ENCODE measurements at regions not wholly inside any gene's neighbourhood (a gene's known extent, or its start where the extent isn't known, plus 50 kb on each side); places are given as distances from the start of the nearest gene placed in this dataset.
"Not testable (repeated sequence)": the region's sequence is repeated elsewhere in the genome, so short reads cannot be mapped to it uniquely, and the experiment has no call there.

- no peak for DNase-seq (ENCODE audit: low read depth in 2 of 2)
Measured at GRCh38 chrX:138018145-138018799, 452.3 kb downstream of the ZIC3 start.

GRCh38 chrX:138020941-138021340, 455.0 kb downstream of the ZIC3 start:
- no peak for DNase-seq (ENCODE audit: low read depth in 2 of 2)

- no peak for DNase-seq (ENCODE audit: low read depth in 2 of 2)
Measured at GRCh38 chrX:138026211-138026610, 460.3 kb downstream of the ZIC3 start.

GRCh38 chrX:138031715-138032114, 465.8 kb downstream of the ZIC3 start:
- DNase-seq (ENCODE audit: low read depth in 2 of 2) = no peak

GRCh38 chrX:138034136-138034535, 468.2 kb downstream of the ZIC3 start:
- DNase-seq (ENCODE audit: low read depth in 2 of 2) = no peak

- DNase-seq (ENCODE audit: low read depth in 2 of 2) = no peak
Measured at GRCh38 chrX:138037548-138037947, 471.6 kb downstream of the ZIC3 start.

- no peak for DNase-seq (ENCODE audit: low read depth in 2 of 2)
Measured at GRCh38 chrX:138057883-138058282, 492.0 kb downstream of the ZIC3 start.

- DNase-seq (ENCODE audit: low read depth in 2 of 2) = no peak
Measured at GRCh38 chrX:138058931-138059330, 493.0 kb downstream of the ZIC3 start.

GRCh38 chrX:138067415-138067814, 501.5 kb downstream of the ZIC3 start:
- DNase-seq (ENCODE audit: low read depth in 2 of 2) = no peak

GRCh38 chrX:138073626-138074025, 507.7 kb downstream of the ZIC3 start:
- DNase-seq (ENCODE audit: low read depth in 2 of 2) = no peak

- DNase-seq (ENCODE audit: low read depth in 2 of 2) = no peak
Measured at GRCh38 chrX:138082251-138082650, 516.3 kb downstream of the ZIC3 start.

GRCh38 chrX:138082896-138083295, 517.0 kb downstream of the ZIC3 start:
- no peak for DNase-seq (ENCODE audit: low read depth in 2 of 2)

- DNase-seq (ENCODE audit: low read depth in 2 of 2) = not testable (repeated sequence)
Measured at GRCh38 chrX:138110910-138111309, 545.0 kb downstream of the ZIC3 start.

- no peak for DNase-seq (ENCODE audit: low read depth in 2 of 2)
Measured at GRCh38 chrX:138127314-138127713, 561.4 kb downstream of the ZIC3 start.

- DNase-seq (ENCODE audit: low read depth in 2 of 2) = peak in 1 of 2 donors; percentile 6
Measured at GRCh38 chrX:138128027-138128671, 562.2 kb downstream of the ZIC3 start.

- no peak for DNase-seq (ENCODE audit: low read depth in 2 of 2)
Measured at GRCh38 chrX:138150709-138151108, 560.8 kb downstream of the FGF13 start.

- no peak for DNase-seq (ENCODE audit: low read depth in 2 of 2)
Measured at GRCh38 chrX:138157850-138158249, 553.7 kb downstream of the FGF13 start.

- DNase-seq (ENCODE audit: low read depth in 2 of 2) = no peak
Measured at GRCh38 chrX:138191998-138192397, 519.5 kb downstream of the FGF13 start.

- no peak for DNase-seq (ENCODE audit: low read depth in 2 of 2)
Measured at GRCh38 chrX:138229718-138230117, 481.8 kb downstream of the FGF13 start.

- DNase-seq (ENCODE audit: low read depth in 2 of 2) = no peak
Measured at GRCh38 chrX:138240266-138240665, 471.3 kb downstream of the FGF13 start.

- no peak for DNase-seq (ENCODE audit: low read depth in 2 of 2)
Measured at GRCh38 chrX:138254001-138254400, 457.5 kb downstream of the FGF13 start.

GRCh38 chrX:138255373-138255772, 456.1 kb downstream of the FGF13 start:
- DNase-seq (ENCODE audit: low read depth in 2 of 2) = no peak

GRCh38 chrX:138264095-138264494, 447.4 kb downstream of the FGF13 start:
- DNase-seq (ENCODE audit: low read depth in 2 of 2) = not testable (repeated sequence)

GRCh38 chrX:138270931-138271330, 440.6 kb downstream of the FGF13 start:
- no peak for DNase-seq (ENCODE audit: low read depth in 2 of 2)
